SU-DHL-6 (cell line): ENCODE measurements at regions not wholly inside any gene's neighbourhood (a gene's known extent, or its start where the extent isn't known, plus 50 kb on each side); places are given as distances from the start of the nearest gene placed in this dataset.

Experiments used
- H2AFZ ChIP-seq: fragments of 200-600 bp; sonication (generic); 2 replicates; pipeline ENCODE4 v1.6.1; 2014; ENCODE audit warnings: low read depth, mild to moderate bottlenecking, moderate library complexity, mixed read lengths, antibody characterized with exemption, low read length; ENCODE audit not compliant: severe bottlenecking
- H3F3A ChIP-seq: fragments of 200-600 bp; shearing (Covaris generic); 2 replicates; pipeline ENCODE4 v1.6.0; 2016; ENCODE audit warnings: antibody characterized with exemption, mild to moderate bottlenecking; ENCODE audit not compliant: insufficient read depth
- H3K27ac ChIP-seq: fragments of 200-600 bp; sonication (generic); 2 replicates; pipeline ENCODE4 v1.5.1; 2016; ENCODE audit warnings: low read depth, mild to moderate bottlenecking, low read length, moderate library complexity, mixed read lengths
- H3K27me3 ChIP-seq: fragments of 200-600 bp; sonication (generic), shearing (Covaris generic); 2 replicates; pipeline ENCODE4 v1.6.0; 2014; ENCODE audit warnings: mild to moderate bottlenecking, low read length
- H3K36me3 ChIP-seq: fragments of 200-600 bp; sonication (generic); 2 replicates; pipeline ENCODE4 v1.6.1; 2014; ENCODE audit warnings: mild to moderate bottlenecking, low read length, mixed read lengths
- H3K4me2 ChIP-seq: fragments of 300-600, 200-600 bp; shearing (Covaris generic), sonication (generic); 2 replicates; pipeline ENCODE4 v1.6.0; 2014; ENCODE audit warnings: low read length, low read depth, mild to moderate bottlenecking; ENCODE audit not compliant: poor library complexity, severe bottlenecking
- H3K4me3 ChIP-seq: fragments of 200-600 bp; sonication (generic); 2 replicates; pipeline ENCODE4 v1.5.1; 2014; ENCODE audit warnings: antibody characterized with exemption, low read length, mild to moderate bottlenecking, mixed read lengths; ENCODE audit not compliant: insufficient read depth, poor library complexity, severe bottlenecking
- H3K79me2 ChIP-seq: fragments of 200-600 bp; sonication (generic); 2 replicates; pipeline ENCODE4 v1.6.1; 2014; ENCODE audit warnings: mild to moderate bottlenecking, low read length, moderate library complexity; ENCODE audit not compliant: insufficient read depth
- H3K9ac ChIP-seq: fragments of 200-600 bp; sonication (generic); 2 replicates; pipeline ENCODE4 v1.7.0; 2014; ENCODE audit warnings: mild to moderate bottlenecking, low read length
- H3K9me2 ChIP-seq: fragments of 200-600 bp; sonication (generic); replicated peaks from 2 replicates; pipeline ENCODE4 v1.6.1; 2014; ENCODE audit warnings: low read length; ENCODE audit not compliant: insufficient read depth
- H3K9me3 ChIP-seq: fragments of 200-600 bp; sonication (generic); 2 replicates; pipeline ENCODE4 v1.6.1; 2014; ENCODE audit warnings: low read length, mixed read lengths; ENCODE audit not compliant: insufficient read depth
- H4K20me1 ChIP-seq: fragments of 200-600 bp; sonication (generic); 2 replicates; pipeline ENCODE4 v1.6.1; 2014; ENCODE audit warnings: low read depth, mild to moderate bottlenecking, antibody characterized with exemption, low read length, moderate library complexity, mixed read lengths
- CTCF ChIP-seq: fragments of 200-600 bp; sonication (generic); IDR thresholded peaks from one replicate; pipeline ENCODE4 v1.5.1; 2017; ENCODE audit warnings: antibody characterized with exemption, mild to moderate bottlenecking, low read length, moderate library complexity; ENCODE audit not compliant: insufficient read depth, poor library complexity, severe bottlenecking
- EZH2phosphoT487 ChIP-seq: fragments of 200-600 bp; sonication (generic), shearing (Covaris generic); conservative IDR thresholded peaks from 2 replicates; pipeline ENCODE4 v1.6.1; 2018; ENCODE audit warnings: mild to moderate bottlenecking, antibody characterized with exemption, low read length, moderate library complexity, mixed read lengths

DNA sequence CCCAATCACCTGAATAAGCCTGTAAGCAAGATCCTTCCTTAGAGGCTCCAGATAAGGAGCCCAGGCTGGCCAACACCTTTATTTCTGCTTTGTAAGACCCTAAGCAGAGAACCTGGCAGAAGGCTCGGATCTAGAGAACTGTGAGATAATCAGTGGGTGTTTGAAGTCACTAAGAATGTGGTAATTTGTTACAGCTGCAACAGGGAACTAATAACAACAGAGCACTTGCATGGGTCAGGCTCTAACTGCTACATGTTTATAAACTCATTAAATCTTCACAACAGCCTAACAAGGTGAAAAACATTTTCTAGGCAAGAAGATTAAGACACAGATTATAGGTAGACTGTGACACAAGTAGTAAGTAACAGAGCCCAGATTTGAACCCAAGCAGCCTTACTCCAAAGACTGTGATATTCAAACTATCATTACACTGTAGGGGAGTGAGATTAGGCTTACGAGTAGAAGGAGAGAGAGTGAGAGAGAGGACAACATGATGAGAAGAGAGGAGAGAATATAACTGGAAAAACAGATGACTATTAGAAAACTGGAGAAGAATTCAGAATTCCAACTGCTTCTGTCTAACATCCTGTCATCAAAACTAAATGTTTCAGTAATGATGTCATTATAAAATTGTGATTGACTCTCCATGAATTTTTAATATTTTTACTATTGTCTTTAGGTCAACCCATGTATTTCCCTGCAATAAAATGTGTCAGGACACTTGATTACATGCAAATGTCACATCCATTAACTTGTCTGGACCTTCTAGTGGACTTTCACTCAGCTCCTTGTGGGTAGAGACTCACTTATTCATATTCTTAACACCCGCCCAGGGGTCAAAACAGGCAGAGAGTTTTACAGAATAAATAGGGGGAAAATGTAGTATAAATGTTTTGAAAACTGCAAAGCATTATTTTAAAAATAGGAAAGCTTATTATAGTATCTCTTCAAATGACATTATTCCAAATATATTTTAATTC is 290.9 kb upstream of the RGMB start:
- Histone ChIP-seq H2AFZ (no peak overlapping the region), H3K79me2 (no peaks in the 10 kb centered on the region), H4K20me1 (no peaks in the 10 kb centered on the region), H3K27ac (no peak overlapping the region), H3K4me3 (no peak overlapping the region), H3K9me3 (no peaks in the 10 kb centered on the region), H3K27me3 (no peaks in the 10 kb centered on the region), H3K36me3 (no peaks in the 10 kb centered on the region), H3F3A (no peaks in the 10 kb centered on the region), H3K9me2 (no peaks in the 10 kb centered on the region), H3K9ac (no peak overlapping the region), H3K4me2 (no peak overlapping the region)
- no peak for TF ChIP-seq CTCF
- TF ChIP-seq EZH2phosphoT487: no peak

DNA sequence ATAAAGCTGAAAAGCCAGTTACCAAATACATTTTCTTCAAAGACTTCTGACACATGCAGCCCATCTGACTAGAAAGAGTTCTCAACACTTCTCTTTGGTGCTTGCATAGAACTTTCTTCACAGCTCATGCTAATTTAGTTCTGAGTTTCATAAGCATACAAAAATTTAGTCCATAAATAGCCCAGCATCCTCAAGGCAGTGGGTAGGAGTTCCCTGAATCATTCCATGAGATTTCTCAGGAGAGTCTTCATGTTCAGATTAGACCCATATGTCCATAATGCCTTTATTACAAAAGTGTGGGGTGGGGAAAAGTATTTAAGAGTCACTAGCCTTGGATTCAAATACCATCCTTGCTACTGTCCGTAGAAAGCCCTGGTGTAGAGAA is 290.2 kb upstream of the RGMB start:
- Histone ChIP-seq H3K9me3 (no peaks in the 10 kb centered on the region), H3F3A (no peaks in the 10 kb centered on the region), H3K4me3 (no peak overlapping the region), H3K4me2 (no peak overlapping the region), H2AFZ (no peak overlapping the region), H3K9me2 (no peaks in the 10 kb centered on the region), H3K79me2 (no peaks in the 10 kb centered on the region), H4K20me1 (no peaks in the 10 kb centered on the region), H3K27me3 (no peaks in the 10 kb centered on the region), H3K36me3 (no peaks in the 10 kb centered on the region), H3K9ac (no peak overlapping the region), H3K27ac (no peak overlapping the region)
- no peak for TF ChIP-seq EZH2phosphoT487

GRCh38 chr5:98489021-98489420 is 284.4 kb upstream of the RGMB start:
- Histone ChIP-seq H3K4me2 (no peak overlapping the region), H3K79me2 (no peaks in the 10 kb centered on the region), H3K9me3 (no peaks in the 10 kb centered on the region), H2AFZ (no peak overlapping the region), H3K9me2 (no peaks in the 10 kb centered on the region), H3K9ac (no peak overlapping the region), H4K20me1 (no peaks in the 10 kb centered on the region), H3F3A (no peaks in the 10 kb centered on the region), H3K36me3 (no peaks in the 10 kb centered on the region), H3K4me3 (no peak overlapping the region), H3K27me3 (no peaks in the 10 kb centered on the region), H3K27ac (no peak overlapping the region)
- TF ChIP-seq EZH2phosphoT487: no peak
- TF ChIP-seq CTCF: no peak

DNA sequence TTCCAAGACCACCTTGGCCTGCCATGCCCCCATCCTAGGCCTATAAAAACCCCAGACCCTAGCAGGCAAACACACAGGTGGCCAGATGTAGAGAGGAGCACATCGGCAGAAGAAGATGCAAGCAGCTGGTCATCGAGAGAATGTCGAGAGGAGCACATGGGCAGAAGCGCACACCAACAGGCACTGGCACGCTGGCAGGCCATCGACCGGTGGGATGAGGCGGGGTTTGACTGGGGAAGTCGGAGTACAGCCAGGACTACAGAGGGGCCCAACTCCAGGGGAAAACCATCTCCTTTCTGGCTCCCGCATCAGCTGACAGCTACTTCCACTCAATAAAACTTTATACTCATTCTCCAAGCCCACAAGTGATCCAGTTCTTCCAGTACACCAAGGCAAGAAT is 283.1 kb upstream of the RGMB start:
- no peaks in the 10 kb centered on the region for H3K9me2 ChIP-seq
- no peaks in the 10 kb centered on the region for H3F3A ChIP-seq
- H3K79me2 ChIP-seq: no peaks in the 10 kb centered on the region
- H3K36me3 ChIP-seq: no peaks in the 10 kb centered on the region
- H3K9ac ChIP-seq: no peak overlapping the region
- H4K20me1 ChIP-seq: no peaks in the 10 kb centered on the region
- H3K9me3 ChIP-seq: no peaks in the 10 kb centered on the region
- H3K27me3 ChIP-seq: no peaks in the 10 kb centered on the region
- TF ChIP-seq EZH2phosphoT487 (no peak), CTCF (no peak)
- no peak overlapping the region for H3K4me2 ChIP-seq
- no peak overlapping the region for H2AFZ ChIP-seq
- H3K27ac ChIP-seq: no peak overlapping the region
- no peak overlapping the region for H3K4me3 ChIP-seq
